H1 (cell line): ENCODE measurements at regions not wholly inside any gene's neighbourhood (a gene's known extent, or its start where the extent isn't known, plus 50 kb on each side); places are given as distances from the start of the nearest gene placed in this dataset.

Experiments used
- POU5F1 ChIP-seq: IDR thresholded peaks from 2 replicates; pipeline ENCODE4 v1.6.1; 2011; ENCODE audit warnings: low read depth, mild to moderate bottlenecking, low read length, moderate library complexity
- RNF2 ChIP-seq: fragments of 200-900, 300-1000 bp; sonication (generic); IDR thresholded peaks from 2 replicates; pipeline ENCODE4 v1.7.1; 2016; ENCODE audit warnings: borderline replicate concordance, low read depth, mild to moderate bottlenecking, antibody characterized with exemption, low read length; ENCODE audit not compliant: poor library complexity, severe bottlenecking; ENCODE audit errors: missing control alignments
- SIN3A ChIP-seq, 2 experiments: IDR thresholded peaks in 1 of 2; conservative IDR thresholded peaks in 1 of 2; 2 replicates each; pipeline ENCODE4 v1.6.1; 2011 to 2012; ENCODE audit warnings: low read length in 2 of 2, improper control_type of control experiment in 1 of 2, low read depth in 1 of 2, mild to moderate bottlenecking in 1 of 2
- TAF1 ChIP-seq: IDR thresholded peaks from 2 replicates; pipeline ENCODE4 v1.6.1; 2011; ENCODE audit warnings: mild to moderate bottlenecking, low read depth, low read length
- TF ChIP-seq, protein P1 (sequence below): fragments of 300-600 bp; sonication (generic); IDR thresholded peaks from 2 replicates; pipeline ENCODE4 v1.7.1; 2012; ENCODE audit warnings: low read length, moderate library complexity, mild to moderate bottlenecking, inconsistent platforms; ENCODE audit not compliant: insufficient replicate concordance

DNA sequence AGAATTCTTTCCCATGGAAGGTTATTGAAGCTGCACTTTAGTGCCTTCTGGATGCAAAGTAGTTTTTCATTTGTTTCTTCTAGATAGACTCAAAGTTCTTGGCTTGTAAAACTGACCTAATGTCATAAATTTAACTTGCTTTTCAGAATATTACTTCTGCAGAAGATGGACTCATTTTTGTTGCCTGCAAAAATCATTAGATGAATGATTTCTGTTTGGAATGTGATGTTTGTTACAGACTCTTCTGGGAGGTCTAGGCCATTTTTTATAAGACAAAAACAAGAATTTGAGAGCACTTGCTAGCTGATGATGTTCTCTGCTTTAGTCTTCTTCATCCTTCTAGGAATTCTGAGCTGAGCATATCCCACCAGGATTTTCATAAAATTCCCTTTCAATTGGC, 308.6 kb upstream of the GIMD1 start (continued):
- TF ChIP-seq, protein P1, sequence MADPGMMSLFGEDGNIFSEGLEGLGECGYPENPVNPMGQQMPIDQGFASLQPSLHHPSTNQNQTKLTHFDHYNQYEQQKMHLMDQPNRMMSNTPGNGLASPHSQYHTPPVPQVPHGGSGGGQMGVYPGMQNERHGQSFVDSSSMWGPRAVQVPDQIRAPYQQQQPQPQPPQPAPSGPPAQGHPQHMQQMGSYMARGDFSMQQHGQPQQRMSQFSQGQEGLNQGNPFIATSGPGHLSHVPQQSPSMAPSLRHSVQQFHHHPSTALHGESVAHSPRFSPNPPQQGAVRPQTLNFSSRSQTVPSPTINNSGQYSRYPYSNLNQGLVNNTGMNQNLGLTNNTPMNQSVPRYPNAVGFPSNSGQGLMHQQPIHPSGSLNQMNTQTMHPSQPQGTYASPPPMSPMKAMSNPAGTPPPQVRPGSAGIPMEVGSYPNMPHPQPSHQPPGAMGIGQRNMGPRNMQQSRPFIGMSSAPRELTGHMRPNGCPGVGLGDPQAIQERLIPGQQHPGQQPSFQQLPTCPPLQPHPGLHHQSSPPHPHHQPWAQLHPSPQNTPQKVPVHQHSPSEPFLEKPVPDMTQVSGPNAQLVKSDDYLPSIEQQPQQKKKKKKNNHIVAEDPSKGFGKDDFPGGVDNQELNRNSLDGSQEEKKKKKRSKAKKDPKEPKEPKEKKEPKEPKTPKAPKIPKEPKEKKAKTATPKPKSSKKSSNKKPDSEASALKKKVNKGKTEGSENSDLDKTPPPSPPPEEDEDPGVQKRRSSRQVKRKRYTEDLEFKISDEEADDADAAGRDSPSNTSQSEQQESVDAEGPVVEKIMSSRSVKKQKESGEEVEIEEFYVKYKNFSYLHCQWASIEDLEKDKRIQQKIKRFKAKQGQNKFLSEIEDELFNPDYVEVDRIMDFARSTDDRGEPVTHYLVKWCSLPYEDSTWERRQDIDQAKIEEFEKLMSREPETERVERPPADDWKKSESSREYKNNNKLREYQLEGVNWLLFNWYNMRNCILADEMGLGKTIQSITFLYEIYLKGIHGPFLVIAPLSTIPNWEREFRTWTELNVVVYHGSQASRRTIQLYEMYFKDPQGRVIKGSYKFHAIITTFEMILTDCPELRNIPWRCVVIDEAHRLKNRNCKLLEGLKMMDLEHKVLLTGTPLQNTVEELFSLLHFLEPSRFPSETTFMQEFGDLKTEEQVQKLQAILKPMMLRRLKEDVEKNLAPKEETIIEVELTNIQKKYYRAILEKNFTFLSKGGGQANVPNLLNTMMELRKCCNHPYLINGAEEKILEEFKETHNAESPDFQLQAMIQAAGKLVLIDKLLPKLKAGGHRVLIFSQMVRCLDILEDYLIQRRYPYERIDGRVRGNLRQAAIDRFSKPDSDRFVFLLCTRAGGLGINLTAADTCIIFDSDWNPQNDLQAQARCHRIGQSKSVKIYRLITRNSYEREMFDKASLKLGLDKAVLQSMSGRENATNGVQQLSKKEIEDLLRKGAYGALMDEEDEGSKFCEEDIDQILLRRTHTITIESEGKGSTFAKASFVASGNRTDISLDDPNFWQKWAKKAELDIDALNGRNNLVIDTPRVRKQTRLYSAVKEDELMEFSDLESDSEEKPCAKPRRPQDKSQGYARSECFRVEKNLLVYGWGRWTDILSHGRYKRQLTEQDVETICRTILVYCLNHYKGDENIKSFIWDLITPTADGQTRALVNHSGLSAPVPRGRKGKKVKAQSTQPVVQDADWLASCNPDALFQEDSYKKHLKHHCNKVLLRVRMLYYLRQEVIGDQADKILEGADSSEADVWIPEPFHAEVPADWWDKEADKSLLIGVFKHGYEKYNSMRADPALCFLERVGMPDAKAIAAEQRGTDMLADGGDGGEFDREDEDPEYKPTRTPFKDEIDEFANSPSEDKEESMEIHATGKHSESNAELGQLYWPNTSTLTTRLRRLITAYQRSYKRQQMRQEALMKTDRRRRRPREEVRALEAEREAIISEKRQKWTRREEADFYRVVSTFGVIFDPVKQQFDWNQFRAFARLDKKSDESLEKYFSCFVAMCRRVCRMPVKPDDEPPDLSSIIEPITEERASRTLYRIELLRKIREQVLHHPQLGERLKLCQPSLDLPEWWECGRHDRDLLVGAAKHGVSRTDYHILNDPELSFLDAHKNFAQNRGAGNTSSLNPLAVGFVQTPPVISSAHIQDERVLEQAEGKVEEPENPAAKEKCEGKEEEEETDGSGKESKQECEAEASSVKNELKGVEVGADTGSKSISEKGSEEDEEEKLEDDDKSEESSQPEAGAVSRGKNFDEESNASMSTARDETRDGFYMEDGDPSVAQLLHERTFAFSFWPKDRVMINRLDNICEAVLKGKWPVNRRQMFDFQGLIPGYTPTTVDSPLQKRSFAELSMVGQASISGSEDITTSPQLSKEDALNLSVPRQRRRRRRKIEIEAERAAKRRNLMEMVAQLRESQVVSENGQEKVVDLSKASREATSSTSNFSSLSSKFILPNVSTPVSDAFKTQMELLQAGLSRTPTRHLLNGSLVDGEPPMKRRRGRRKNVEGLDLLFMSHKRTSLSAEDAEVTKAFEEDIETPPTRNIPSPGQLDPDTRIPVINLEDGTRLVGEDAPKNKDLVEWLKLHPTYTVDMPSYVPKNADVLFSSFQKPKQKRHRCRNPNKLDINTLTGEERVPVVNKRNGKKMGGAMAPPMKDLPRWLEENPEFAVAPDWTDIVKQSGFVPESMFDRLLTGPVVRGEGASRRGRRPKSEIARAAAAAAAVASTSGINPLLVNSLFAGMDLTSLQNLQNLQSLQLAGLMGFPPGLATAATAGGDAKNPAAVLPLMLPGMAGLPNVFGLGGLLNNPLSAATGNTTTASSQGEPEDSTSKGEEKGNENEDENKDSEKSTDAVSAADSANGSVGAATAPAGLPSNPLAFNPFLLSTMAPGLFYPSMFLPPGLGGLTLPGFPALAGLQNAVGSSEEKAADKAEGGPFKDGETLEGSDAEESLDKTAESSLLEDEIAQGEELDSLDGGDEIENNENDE = no peak
- TF ChIP-seq SIN3A (conservative IDR thresholded peaks at IDR 0.05 in 1 of 2, IDR thresholded peaks at IDR 0.05 in 1 of 2; ENCODE audit: low read depth in 1 of 2, low read length in 2 of 2) (no peak), TAF1 (no peak), POU5F1 (no peak), RNF2 (no peak)
